ENCODE measurements at regions not wholly inside any gene's neighbourhood (a gene's known extent, or its start where the extent isn't known, plus 50 kb on each side); places are given as distances from the start of the nearest gene placed in this dataset.

GRCh38 chr5:97842687-97843086 is 659.6 kb upstream of the RIOK2 start:
- no peak for TF ChIP-seq CTCF (IDR thresholded peaks at IDR 0.05; ENCODE audit: unreplicated experiment in 3 of 3)
- Mint-ChIP-seq H3K4me3 (no peak overlapping the region), H3K36me3 (ENCODE audit: low read depth) (no peaks in the 10 kb centered on the region), H3K4me1 (peaks cover 25% of the 10 kb centered on the region), H3K27me3 (ENCODE audit: low read depth) (no peaks in the 10 kb centered on the region), H3K27ac (no peak overlapping the region), H3K9me3 (no peaks in the 10 kb centered on the region)

GRCh38 chr5:97844797-97845196 is 661.8 kb upstream of the RIOK2 start:
- Mint-ChIP-seq H3K4me1 (peaks cover 9% of the 10 kb centered on the region), H3K27ac (no peak overlapping the region), H3K4me3 (no peak overlapping the region), H3K9me3 (no peaks in the 10 kb centered on the region), H3K27me3 (ENCODE audit: low read depth) (no peaks in the 10 kb centered on the region), H3K36me3 (ENCODE audit: low read depth) (no peaks in the 10 kb centered on the region)
- no peak for TF ChIP-seq CTCF (IDR thresholded peaks at IDR 0.05; ENCODE audit: unreplicated experiment in 3 of 3)

GRCh38 chr5:97846643-97847042 is 663.6 kb upstream of the RIOK2 start:
- Mint-ChIP-seq H3K4me1 (peaks cover 9% of the 10 kb centered on the region), H3K9me3 (no peaks in the 10 kb centered on the region), H3K27me3 (ENCODE audit: low read depth) (no peaks in the 10 kb centered on the region), H3K27ac (no peak overlapping the region), H3K36me3 (ENCODE audit: low read depth) (no peaks in the 10 kb centered on the region), H3K4me3 (no peak overlapping the region)
- no peak for TF ChIP-seq CTCF (IDR thresholded peaks at IDR 0.05; ENCODE audit: unreplicated experiment in 3 of 3)

GRCh38 chr5:97847920-97848631 is 665.0 kb upstream of the RIOK2 start:
- TF ChIP-seq CTCF (IDR thresholded peaks at IDR 0.05; ENCODE audit: unreplicated experiment in 3 of 3): no peak
- no peaks in the 10 kb centered on the region for H3K9me3 Mint-ChIP-seq
- H3K27me3 Mint-ChIP-seq (ENCODE audit: low read depth): no peaks in the 10 kb centered on the region
- no peak overlapping the region for H3K27ac Mint-ChIP-seq
- H3K4me1 Mint-ChIP-seq: peaks cover 6% of the 10 kb centered on the region
- no peak overlapping the region for H3K4me3 Mint-ChIP-seq
- H3K36me3 Mint-ChIP-seq (ENCODE audit: low read depth): no peaks in the 10 kb centered on the region

- Mint-ChIP-seq H3K27ac (no peak overlapping the region), H3K9me3 (no peaks in the 10 kb centered on the region), H3K4me1 (no peaks in the 10 kb centered on the region), H3K4me3 (no peak overlapping the region), H3K27me3 (ENCODE audit: low read depth) (no peaks in the 10 kb centered on the region), H3K36me3 (ENCODE audit: low read depth) (no peaks in the 10 kb centered on the region)
- TF ChIP-seq CTCF (IDR thresholded peaks at IDR 0.05; ENCODE audit: unreplicated experiment in 3 of 3): no peak
Observed at GRCh38 chr5:97851036-97851435, 668.0 kb upstream of the RIOK2 start.
